SJSA1 (cell line): ENCODE measurements at regions not wholly inside any gene's neighbourhood (a gene's known extent, or its start where the extent isn't known, plus 50 kb on each side); places are given as distances from the start of the nearest gene placed in this dataset.

Experiments
- DNase-seq, 2 experiments: peaks; one replicate each; pipeline ENCODE4 v3.0.0-alpha.2; 2015 to 2020; ENCODE audit warnings: low spot score in 2 of 2, low read depth in 1 of 2
- H3K27ac ChIP-seq: fragments of 250-450 bp; sonication (Bioruptor Pico); 2 replicates; pipeline ENCODE4 v1.5.1; 2020; ENCODE audit warnings: mild to moderate bottlenecking, moderate library complexity
- H3K27me3 ChIP-seq: fragments of 250-450 bp; sonication (Bioruptor Pico); replicated peaks from 2 replicates; pipeline ENCODE4 v1.5.1; 2020; ENCODE audit warnings: mild to moderate bottlenecking, moderate library complexity
- H3K36me3 ChIP-seq: fragments of 250-450 bp; sonication (Bioruptor Pico); 2 replicates; pipeline ENCODE4 v1.5.1; 2020; ENCODE audit warnings: mild to moderate bottlenecking
- H3K4me1 ChIP-seq: fragments of 250-450 bp; sonication (Bioruptor Pico); replicated peaks from 2 replicates; pipeline ENCODE4 v1.6.1; 2021; ENCODE audit warnings: mild to moderate bottlenecking
- H3K4me3 ChIP-seq: fragments of 250-450 bp; sonication (Bioruptor Pico); 2 replicates; pipeline ENCODE4 v1.5.1; 2020; ENCODE audit warnings: mild to moderate bottlenecking
- H3K9me3 ChIP-seq: fragments of 250-450 bp; sonication (Bioruptor Pico); replicated peaks from 2 replicates; pipeline ENCODE4 v1.5.1; 2020; ENCODE audit warnings: mild to moderate bottlenecking

GRCh38 chr15:25051399-25052154 is 96.8 kb downstream of the SNRPN start:
- H3K9me3 ChIP-seq, result peaks cover 56% of the 10 kb centered on the region

GRCh38 chr15:25052191-25052999 is 97.6 kb downstream of the SNRPN start:
- peak in 1 of 2 experiments; percentile 25 for DNase-seq
- no peak overlapping the region for H3K27ac ChIP-seq
- peaks cover 57% of the 10 kb centered on the region for H3K9me3 ChIP-seq
- H3K4me3 ChIP-seq, result no peak overlapping the region
- H3K36me3 ChIP-seq, result no peaks in the 10 kb centered on the region
- no peaks in the 10 kb centered on the region for H3K4me1 ChIP-seq
- no peaks in the 10 kb centered on the region for H3K27me3 ChIP-seq

More at GRCh38 chr15:25051399-25052154, 96.8 kb downstream of the SNRPN start:
- Histone ChIP-seq H3K36me3 (no peaks in the 10 kb centered on the region), H3K27me3 (no peaks in the 10 kb centered on the region), H3K4me1 (no peaks in the 10 kb centered on the region), H3K27ac (no peak overlapping the region), H3K4me3 (no peak overlapping the region)
- no peak for DNase-seq

DNA sequence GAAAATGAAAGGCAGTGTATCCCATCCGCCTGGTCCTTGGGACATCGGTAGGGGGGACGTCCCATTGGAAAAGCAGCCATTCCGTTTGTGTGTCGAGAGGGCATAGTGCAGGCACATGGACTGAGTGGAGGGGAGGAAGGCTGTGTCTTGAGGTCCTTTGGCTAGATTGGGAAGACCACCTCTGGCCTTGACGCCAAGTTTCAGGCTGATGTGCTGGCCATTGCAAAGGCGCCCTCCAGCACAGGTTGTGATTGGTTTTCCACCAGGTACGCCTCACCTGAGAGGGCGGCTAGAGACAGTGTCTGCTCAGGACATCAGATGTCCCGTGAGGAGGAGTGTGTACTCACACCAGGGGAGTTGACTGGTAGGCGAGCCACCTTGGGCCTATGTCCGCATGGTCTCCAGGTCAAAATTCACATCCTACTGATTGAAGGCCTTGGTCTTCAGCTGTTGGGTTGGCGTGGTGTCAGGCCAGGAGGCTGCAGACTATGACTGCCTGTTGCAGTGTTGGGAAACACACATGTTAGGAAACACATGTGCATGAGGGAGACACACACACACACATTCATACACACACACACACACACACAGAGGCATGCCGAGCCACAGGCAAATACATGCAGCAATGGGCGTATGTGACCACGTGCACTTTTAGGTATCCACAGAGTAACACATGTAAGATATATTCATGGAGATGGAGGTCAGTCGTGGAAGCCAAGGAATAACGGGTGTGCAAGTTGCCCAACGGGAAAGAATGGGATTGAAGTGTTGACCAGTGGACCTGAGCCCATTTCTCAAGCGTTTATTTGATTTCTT is 98.4 kb downstream of the SNRPN start:
- no peaks in the 10 kb centered on the region for H3K36me3 ChIP-seq
- peaks cover 63% of the 10 kb centered on the region for H3K9me3 ChIP-seq
- H3K4me1 ChIP-seq, result no peaks in the 10 kb centered on the region
- H3K4me3 ChIP-seq, result no peak overlapping the region
- H3K27me3 ChIP-seq, result no peaks in the 10 kb centered on the region
- no peak for DNase-seq
- H3K27ac ChIP-seq, result no peak overlapping the region

DNA sequence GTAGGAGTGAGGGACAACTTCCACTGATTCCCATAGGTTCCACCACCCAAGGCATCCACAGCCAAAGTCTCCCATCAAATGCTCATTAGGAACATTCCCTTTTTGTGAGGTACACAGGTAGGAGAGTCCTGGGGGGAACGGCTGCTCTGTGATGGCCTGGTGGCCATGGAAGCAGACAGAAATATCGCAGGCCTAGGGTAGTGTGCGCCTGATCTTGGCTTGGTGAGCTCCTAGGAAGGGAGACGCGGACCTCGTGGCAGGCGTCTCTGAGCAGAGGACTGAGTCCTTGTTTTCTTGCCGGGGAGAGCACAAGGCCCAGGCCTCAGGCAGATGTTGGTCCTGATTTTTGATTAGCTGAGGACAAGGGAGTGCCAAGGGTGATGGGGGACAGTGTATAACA is 99.5 kb downstream of the SNRPN start:
- Histone ChIP-seq H3K4me3 (no peak overlapping the region), H3K9me3 (peaks cover 66% of the 10 kb centered on the region)
- no peak for DNase-seq

DNA sequence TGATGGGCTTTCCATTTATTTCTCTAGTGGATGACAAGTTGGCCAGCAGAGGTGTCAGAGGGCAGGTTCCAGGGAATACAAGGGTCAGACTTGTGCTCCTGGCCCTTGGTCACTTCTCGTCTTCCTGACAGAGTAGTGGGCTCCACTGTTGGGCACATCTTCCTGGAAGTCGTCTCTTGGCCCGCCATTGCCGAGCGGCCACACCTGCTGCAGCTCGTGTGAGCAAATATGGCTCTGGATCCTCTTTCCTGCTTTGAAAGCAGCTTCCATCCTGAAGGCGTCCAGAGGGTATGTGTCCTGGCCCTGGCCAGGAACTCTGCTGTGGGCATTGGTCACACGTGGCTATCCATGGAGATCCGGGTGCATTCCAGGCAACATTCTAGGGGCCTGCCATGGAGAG is 100.2 kb downstream of the SNRPN start:
- DNase-seq, result no peak

More for the DNA sequence above, 99.5 kb downstream of the SNRPN start:
- H3K27ac ChIP-seq, result no peak overlapping the region
- no peaks in the 10 kb centered on the region for H3K27me3 ChIP-seq
- no peaks in the 10 kb centered on the region for H3K4me1 ChIP-seq
- H3K36me3 ChIP-seq, result no peaks in the 10 kb centered on the region

DNA sequence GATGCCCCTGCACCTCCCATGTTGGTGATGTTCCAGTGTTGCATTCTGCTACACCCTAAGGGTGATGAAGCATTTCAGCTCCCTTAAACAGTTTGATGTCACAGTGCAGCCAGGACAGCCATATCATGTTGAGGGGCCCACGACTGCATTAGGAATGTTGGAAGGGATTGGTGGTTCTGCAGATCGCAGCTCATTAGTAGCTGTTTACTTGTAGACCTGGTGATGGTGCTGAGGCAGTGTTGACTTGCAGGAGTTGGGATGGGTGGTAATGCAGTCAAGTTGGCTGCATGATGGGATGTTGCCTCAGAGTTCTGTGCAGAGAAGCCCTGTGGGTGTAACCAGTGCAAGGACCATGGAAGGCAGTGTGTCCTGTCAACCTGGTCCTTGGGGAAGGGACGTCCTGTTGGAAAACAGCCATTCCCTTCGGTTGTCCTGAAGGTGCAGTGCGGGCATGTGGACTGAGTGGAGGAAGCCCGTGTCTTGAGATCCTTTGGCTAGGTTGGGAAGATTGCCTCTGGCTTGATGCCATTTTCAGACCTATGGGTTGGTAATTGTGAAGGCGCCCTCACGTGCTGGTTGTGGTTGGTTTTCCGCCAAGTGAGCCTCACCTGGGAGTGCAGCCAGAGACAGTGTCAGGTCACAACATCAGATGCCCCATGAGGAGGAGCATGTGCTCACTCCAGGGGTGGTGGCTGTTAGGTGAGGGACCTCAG is 100.7 kb downstream of the SNRPN start:
- Histone ChIP-seq H3K9me3 (peaks cover 70% of the 10 kb centered on the region), H3K4me3 (no peak overlapping the region), H3K27me3 (no peaks in the 10 kb centered on the region), H3K36me3 (no peaks in the 10 kb centered on the region), H3K27ac (no peak overlapping the region), H3K4me1 (no peaks in the 10 kb centered on the region)
- no peak for DNase-seq

More for the DNA sequence above, 100.2 kb downstream of the SNRPN start:
- Histone ChIP-seq H3K4me3 (no peak overlapping the region), H3K4me1 (no peaks in the 10 kb centered on the region), H3K27ac (no peak overlapping the region), H3K27me3 (no peaks in the 10 kb centered on the region), H3K9me3 (peaks cover 70% of the 10 kb centered on the region), H3K36me3 (no peaks in the 10 kb centered on the region)

- H3K27ac ChIP-seq, result no peak overlapping the region
- H3K36me3 ChIP-seq, result no peaks in the 10 kb centered on the region; the same call in 1 of the 2 replicates
- no peaks in the 10 kb centered on the region for H3K27me3 ChIP-seq
- H3K4me3 ChIP-seq, result no peak overlapping the region
- peak in 1 of 2 experiments; percentile 34 for DNase-seq
- no peaks in the 10 kb centered on the region for H3K4me1 ChIP-seq
- H3K9me3 ChIP-seq, result peaks cover 68% of the 10 kb centered on the region
Measured at GRCh38 chr15:25056484-25057425, 102.0 kb downstream of the SNRPN start.

DNA sequence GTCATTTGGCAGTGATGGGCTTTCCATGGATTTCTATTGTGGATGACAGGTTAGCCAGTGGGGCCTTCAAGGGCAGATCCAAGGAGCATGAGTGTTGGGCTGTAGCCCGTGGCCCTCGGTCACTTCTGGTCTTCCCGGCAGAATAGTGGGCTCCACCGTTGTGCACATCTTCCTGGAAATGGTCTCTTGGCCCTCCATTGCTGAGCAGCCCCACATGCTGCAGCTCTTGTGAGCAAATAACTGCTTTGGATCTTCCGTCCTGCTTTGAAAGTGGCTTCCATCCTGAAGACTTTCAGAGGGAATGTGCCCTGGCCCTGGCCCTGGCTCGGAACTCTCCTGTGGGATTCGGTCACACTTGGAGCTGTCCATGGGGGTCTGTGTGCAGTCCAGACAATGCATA is 102.8 kb downstream of the SNRPN start:
- H3K27ac ChIP-seq, result no peak overlapping the region
- H3K4me1 ChIP-seq, result no peaks in the 10 kb centered on the region
- no peak for DNase-seq
- no peaks in the 10 kb centered on the region for H3K27me3 ChIP-seq
- H3K36me3 ChIP-seq, result no peaks in the 10 kb centered on the region; the same call in 1 of the 2 replicates
- no peak overlapping the region for H3K4me3 ChIP-seq
- peaks cover 65% of the 10 kb centered on the region for H3K9me3 ChIP-seq

DNA sequence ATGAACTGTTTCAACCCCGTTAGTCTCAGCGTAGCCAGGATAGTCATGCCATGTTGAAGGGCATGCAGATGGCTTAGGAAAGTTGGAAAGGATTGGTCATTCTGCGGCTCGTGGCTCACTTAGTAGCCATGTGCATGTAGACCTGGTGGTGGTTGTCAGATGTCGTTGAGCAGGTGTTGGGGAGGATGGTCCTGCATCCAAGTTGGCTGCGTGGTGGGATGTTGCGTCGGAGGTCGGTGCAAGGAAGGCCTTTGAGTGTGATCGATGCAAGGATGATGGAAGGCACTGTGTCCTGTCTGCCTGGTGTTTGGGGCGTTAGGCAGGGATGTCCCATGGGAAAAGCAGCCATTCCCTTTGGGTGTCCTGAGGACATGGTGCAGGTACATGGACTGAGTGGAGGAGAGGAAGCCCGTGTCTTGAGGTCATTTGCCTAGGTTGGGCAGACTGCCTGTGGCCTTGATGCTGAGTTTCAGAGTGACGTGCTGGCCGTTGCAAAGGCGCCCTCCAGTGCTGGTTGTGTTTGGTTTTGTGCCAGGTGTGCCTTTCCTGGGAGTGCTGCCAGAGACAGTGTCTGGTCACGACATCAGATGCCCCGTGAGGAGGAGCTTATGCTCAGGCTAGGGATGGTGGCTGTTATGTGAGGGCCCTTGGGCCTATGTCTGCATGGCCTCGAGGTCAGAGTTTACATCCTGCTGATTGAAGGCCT is 103.4 kb downstream of the SNRPN start:
- no peaks in the 10 kb centered on the region; the same call in 1 of the 2 replicates for H3K36me3 ChIP-seq
- H3K4me3 ChIP-seq, result no peak overlapping the region
- DNase-seq, result peak in 1 of 2 experiments; percentile 32
- peaks cover 61% of the 10 kb centered on the region for H3K9me3 ChIP-seq
- no peak overlapping the region for H3K27ac ChIP-seq
- H3K4me1 ChIP-seq, result no peaks in the 10 kb centered on the region
- no peaks in the 10 kb centered on the region for H3K27me3 ChIP-seq

DNA sequence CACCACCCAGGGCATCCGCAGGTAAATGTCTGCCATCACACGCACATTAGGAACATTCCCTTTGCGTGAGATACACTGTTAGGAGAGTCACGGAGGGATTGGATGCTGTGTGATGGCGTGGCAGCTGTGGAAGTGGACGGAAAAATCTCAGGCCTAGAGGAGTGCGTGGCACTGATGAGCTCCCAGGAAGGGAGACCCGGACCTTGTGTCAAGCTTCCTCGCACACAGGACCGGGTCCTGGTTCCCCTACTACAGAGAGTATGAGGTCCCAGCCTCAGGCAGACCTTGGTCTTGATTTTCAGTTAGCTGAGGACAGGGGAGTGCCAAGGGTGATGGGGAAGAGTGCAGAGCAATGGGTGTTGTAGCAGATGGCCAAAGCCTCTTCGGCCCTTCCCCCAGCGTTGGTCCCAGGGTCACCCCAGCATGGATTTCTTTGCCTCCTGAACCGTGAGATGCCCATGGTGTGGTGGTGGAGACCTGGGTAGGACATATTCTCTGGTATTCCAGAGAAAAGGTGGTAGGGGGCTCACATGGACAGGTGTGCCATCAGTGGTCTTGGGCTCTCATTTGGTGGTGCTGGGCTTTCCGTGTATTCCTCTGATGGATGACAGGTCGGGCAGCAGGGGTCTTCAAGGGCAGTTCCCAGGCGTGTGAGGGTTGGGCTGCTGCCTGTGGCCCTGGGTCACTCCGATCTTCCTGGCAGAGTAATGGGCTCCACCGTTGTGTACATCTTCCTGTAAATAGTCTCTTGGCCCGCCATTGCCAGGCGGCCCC is 105.1 kb downstream of the SNRPN start:
- Histone ChIP-seq H3K4me1 (no peaks in the 10 kb centered on the region), H3K4me3 (no peak overlapping the region), H3K36me3 (no peaks in the 10 kb centered on the region; the same call in 1 of the 2 replicates), H3K27ac (no peak overlapping the region), H3K9me3 (peaks cover 69% of the 10 kb centered on the region), H3K27me3 (no peaks in the 10 kb centered on the region)
- peak in 1 of 2 experiments; percentile 22 for DNase-seq

GRCh38 chr15:25060472-25060803 is 105.7 kb downstream of the SNRPN start:
- H3K4me3 ChIP-seq, result no peak overlapping the region
- peaks cover 71% of the 10 kb centered on the region for H3K9me3 ChIP-seq
- H3K36me3 ChIP-seq, result no peaks in the 10 kb centered on the region; the same call in 1 of the 2 replicates
- no peaks in the 10 kb centered on the region for H3K4me1 ChIP-seq
- peak in 1 of 2 experiments; percentile 32 for DNase-seq
- no peaks in the 10 kb centered on the region for H3K27me3 ChIP-seq
- no peak overlapping the region for H3K27ac ChIP-seq
